GM18951 (cell line): ENCODE measurements at regions not wholly inside any gene's neighbourhood (a gene's known extent, or its start where the extent isn't known, plus 50 kb on each side); places are given as distances from the start of the nearest gene placed in this dataset.

Source experiments
- POLR2A ChIP-seq: IDR thresholded peaks from 4 replicates; pipeline ENCODE4 v1.6.1; 2011; ENCODE audit warnings: mild to moderate bottlenecking; ENCODE audit not compliant: insufficient read length, insufficient read depth; ENCODE audit errors: extremely low read depth
- in situ Hi-C: fragments of 300-500 bp; cut with MboI; formaldehyde crosslinking; loops from one replicate; pipeline ENCODE4 v1.12.0; 2022; ENCODE audit warnings: low sequenced_read_pairs, mixed read lengths, inconsistent platforms; ENCODE audit not compliant: unreplicated experiment

DNA sequence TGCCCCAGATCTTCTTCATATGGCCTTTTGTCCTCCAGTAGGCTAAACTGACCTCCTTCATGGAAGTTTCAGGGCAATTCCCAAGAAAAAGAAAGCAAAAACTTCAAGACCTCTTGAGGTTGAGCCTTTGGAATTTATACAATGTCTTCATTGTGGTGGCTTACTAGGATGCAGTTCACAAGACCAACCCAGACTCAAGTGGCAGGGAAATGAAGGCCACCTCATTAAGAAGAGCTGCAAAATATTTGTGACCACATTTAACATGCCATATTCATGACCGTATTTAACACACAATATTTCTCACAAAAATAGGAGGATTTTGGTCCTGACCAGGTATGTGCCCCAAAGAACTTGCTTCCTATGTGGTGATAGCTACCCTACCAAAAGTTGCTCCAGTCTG, 605.5 kb upstream of the PITX2 start:
- TF ChIP-seq POLR2A: no peak
- in situ Hi-C loops: no loop called here

DNA sequence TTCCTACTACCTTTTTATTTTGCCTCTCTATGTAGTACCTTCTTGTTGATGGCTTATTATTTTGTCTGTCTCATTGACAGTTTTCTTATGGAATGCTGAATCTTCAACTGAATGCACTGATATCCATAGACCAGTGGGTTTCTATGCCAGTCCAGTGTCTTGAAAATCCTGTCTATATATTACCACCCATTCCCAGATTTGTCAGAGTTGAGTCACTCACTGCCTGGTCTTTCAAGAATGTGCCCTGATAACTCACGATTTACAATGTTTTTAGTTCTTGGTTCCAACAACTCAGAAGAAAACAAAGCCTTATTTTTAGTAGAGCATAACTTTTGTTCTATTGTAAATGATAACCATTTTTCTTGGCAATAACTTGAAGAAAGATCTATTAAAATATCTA, 606.0 kb upstream of the PITX2 start:
- in situ Hi-C loops: no loop called here
- no peak for TF ChIP-seq POLR2A

DNA sequence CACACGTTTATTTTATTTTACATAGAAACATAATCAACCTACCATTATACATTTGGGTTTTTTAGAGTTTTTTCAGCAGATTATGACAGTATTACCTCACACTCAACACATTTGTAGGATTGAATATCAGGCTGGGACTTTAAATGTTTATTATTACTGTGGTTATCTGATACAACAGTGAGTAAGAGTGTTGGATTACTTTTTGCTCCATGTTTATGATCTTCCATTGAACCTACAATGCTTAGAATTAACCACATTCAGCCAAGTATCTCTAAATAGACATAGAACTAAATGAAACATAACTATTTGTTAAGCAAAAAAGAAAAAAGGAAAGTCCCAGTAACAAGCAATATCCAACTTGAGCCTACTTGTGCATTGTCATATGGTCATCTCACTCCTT, 607.4 kb upstream of the PITX2 start:
- TF ChIP-seq POLR2A: no peak
- in situ Hi-C loops: no loop called here

DNA sequence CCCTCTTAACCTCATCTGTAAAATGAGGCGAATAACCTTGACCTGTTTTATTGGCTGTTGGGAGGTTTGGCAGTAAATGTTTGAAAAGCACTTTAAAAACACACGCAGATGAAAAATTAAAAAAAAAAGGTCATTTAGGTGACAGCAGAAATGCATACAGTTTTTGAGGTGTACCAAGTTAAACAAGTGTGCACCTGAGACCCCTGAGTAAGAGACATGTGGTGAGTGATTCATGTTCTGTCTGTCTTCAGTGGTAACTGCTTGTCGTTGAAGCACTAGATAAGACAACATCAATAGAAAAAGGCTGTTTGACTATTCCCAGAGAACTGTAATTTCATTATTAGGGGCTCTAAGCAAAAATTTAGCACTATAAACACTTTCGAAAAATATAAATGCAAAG, 608.4 kb upstream of the PITX2 start:
- in situ Hi-C loops: no loop called here
- TF ChIP-seq POLR2A: no peak

DNA sequence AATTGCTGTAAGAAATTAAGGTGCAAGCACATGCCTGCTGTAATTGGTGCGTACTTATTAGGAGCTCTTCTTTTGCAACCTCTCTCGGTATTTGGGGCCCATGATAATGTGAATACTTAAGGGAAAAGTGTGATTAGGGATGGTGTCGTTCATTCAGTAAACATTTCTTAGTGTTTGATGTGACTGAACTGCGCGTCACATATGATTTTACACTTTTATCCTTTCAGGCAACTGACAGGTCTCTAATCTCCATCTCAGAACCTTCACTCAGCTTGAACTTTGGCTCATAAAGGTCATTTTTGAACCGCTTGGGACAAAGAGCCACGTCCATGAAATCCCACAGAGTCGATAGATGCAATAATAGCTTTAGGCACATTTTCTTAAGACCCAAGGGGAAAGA, 612.1 kb upstream of the PITX2 start:
- in situ Hi-C loops: no loop called here
- TF ChIP-seq POLR2A: no peak

DNA sequence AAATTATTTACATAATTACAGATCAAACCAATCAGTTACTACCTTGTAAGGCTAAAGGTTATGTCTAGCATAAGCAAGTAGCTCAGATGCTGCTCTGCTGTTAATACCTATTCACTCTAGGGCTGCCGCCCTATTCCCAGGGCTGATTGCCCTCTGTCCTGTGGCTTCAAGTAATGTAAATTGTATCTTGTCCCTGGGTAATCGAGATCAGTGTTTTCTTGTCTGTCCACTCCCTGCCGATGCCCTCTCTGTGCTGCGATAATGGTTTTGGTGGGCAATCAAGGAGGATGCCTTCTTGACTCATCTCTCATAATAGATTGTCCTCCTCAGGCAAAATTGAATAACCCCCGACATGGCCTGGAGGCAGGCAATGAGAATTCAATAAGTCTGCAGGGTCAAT, 641.0 kb upstream of the PITX2 start:
- no peak for TF ChIP-seq POLR2A
- in situ Hi-C loops: loop anchor here (25.0 kb wide), 1 partner anchor 627 kb away; no protein-coding TSS in a partner anchor

DNA sequence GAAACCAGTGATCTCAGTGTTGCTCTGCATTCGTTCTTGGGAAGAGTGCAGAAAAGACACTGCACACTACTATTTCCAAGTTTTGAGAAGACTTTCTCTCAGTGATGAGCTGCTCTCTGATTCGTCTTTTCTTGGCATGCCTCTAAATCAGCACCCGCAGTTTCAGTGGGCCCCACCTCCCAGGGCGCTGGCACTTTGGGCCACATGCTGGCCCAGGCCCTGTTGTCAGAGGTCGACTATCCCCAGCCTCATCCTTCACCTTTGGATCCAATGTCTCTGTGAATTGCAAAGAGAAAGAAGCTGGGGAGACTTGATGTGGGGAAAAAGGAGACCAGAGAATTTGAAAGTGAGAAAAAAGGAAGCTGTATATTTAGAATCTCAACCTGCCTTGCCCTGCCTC, 644.1 kb upstream of the PITX2 start:
- no peak for TF ChIP-seq POLR2A
- in situ Hi-C loops: loop anchor here (25.0 kb wide), 1 partner anchor 630 kb away; no protein-coding TSS in a partner anchor

DNA sequence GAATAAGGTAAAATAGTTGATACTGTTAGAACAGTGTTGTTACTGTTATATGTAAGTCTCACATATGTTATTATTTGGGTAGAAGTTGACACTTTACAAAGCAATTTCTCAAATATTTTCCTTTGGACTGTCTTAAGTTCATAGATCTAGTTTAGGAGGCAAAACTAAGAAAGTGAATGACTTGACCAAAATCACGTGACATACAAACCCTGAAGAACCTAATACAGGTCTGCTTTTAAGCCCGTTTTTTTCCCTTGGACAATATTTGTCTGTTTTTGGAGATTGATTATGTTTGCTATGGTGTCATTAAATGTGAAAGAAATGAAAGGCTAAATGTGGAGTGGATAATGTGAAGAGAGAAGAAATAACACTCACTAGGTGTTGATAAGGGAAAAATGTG, 644.9 kb upstream of the PITX2 start:
- in situ Hi-C loops: loop anchor here (25.0 kb wide), 1 partner anchor 630 kb away; no protein-coding TSS in a partner anchor
- no peak for TF ChIP-seq POLR2A

DNA sequence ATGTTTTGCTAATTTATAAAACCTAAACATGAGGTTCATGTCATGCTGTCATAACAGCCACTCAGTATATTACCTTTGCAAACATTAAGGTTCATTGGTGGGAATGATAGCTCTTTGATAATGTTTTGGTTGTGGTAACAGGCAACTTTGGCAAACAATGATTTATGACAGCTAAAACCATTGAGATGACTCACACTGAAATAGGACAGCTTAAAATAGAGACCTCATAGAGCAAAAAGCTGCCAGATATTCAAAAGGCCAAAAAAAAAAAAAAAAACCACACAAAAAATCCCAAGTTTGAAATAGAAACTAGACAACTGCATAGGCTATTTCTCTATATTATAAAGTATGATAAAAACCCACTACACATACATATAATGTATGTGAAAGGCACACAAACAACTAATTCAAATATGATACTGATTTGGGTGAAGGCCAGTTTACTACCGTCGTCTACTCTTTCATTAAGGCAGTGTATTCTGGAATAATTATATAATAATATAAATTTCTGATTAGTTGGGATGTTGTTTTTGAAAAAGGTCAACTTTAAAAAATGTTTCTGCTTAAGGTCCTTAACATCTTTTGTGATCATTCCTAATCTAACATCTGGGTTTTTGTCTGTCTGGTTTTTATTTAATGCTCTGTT, 646.0 kb upstream of the PITX2 start:
- in situ Hi-C loops: loop anchor here (25.0 kb wide), 1 partner anchor 632 kb away; no protein-coding TSS in a partner anchor
- TF ChIP-seq POLR2A: no peak

DNA sequence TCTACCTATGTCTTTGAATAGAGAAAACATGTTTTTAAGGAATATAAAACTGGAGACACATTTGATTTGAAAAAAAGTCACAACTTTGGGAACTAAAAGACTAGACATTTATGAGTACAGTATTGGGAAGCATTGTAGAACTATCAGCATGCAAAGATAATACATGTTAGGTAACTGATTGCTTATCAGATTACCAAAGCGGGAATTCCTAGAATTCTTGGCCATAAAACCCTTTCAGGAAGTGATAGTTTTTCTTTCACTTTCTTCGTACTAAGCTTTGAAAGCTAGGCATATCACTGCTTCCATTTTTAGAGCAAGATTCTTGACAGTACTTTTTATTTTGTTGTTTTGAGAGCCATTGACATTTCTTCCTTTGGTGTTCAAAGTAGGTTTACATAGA, 646.6 kb upstream of the PITX2 start:
- no peak for TF ChIP-seq POLR2A
- in situ Hi-C loops: loop anchor here (25.0 kb wide), 1 partner anchor 632 kb away; no protein-coding TSS in a partner anchor

DNA sequence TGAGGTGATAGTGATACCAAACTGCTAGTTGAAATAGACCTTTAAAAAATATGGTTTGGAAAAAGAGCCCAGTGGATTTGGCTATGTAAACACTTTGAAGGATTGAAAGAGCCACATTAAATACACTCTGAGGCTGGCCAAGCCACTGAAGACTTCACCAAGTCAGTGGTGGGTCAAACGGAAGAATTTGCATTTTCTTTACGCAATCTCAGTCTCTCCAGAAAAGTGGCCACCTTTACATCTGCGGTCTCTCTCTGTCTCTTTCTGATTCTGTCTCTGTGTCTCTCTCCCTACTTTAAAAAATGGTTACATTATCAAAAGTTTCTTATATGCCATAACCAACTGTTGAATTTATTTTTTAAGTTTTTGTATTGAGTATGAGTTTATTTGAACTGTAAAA, 651.2 kb upstream of the PITX2 start:
- in situ Hi-C loops: loop anchor here (25.0 kb wide), 1 partner anchor 637 kb away; no protein-coding TSS in a partner anchor
- TF ChIP-seq POLR2A: no peak

DNA sequence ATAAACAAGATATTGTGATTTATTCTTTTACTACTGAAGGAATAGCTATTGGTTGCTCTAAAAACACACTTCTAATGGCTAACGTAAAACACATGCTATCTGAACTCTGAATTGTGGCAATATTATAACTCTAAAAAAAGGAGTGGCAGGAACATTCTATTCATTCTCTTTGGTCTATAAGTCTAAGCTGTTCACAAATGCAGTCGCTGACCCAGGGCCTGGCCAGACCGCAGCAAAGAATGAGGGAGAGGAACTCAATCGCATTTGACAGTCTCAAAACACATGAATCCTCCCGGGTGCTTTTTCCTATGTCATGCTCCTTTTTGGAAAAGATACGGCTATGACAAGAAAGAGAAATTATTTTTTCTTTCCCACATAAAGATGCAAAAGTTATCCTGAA, 651.6 kb upstream of the PITX2 start:
- in situ Hi-C loops: loop anchor here (25.0 kb wide), 1 partner anchor 637 kb away; no protein-coding TSS in a partner anchor
- no peak for TF ChIP-seq POLR2A

DNA sequence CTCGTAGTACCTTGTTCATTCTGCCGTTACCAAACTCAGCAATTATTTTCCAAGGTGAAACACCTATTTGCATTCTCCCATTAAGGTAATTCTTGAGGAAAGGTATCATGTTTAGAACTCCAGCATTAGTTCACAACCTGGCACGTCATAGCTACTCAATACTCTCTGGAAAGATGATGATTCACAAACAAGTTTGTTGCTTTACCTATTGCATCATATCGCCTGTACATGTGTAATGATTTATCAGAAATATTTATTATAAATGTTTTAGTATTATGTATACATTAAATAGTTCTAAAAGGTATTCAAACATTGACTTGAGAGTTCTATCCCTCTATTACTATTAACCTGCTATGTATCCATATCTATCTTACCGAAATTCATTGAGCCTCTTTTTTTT, 658.3 kb upstream of the PITX2 start:
- in situ Hi-C loops: no loop called here
- no peak for TF ChIP-seq POLR2A

DNA sequence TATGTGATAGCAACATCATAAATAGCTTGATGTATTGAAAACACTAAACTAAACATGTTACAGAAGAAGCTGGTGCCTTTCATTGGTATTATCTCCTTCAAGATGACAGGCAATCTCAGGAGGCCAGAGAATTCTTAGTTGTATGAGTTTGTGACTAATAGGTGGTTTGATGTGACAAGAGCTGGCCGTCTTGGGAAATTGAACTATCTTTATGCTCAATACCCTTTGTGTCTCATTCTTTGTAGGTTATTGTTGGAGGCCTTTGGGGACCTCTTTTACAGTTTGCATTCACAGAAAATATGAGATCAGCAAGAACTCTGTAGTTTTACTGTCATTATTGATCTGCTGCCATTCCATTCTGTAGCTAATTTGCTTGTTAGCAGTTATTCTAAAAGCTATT, 659.2 kb upstream of the PITX2 start:
- in situ Hi-C loops: no loop called here
- no peak for TF ChIP-seq POLR2A
